EH (cell line): ENCODE measurements at regions not wholly inside any gene's neighbourhood (a gene's known extent, or its start where the extent isn't known, plus 50 kb on each side); places are given as distances from the start of the nearest gene placed in this dataset.

Source experiments
- DNase-seq: peaks from one replicate; pipeline ENCODE4 v3.0.0-alpha.2; 2015; ENCODE audit warnings: low read depth

DNA sequence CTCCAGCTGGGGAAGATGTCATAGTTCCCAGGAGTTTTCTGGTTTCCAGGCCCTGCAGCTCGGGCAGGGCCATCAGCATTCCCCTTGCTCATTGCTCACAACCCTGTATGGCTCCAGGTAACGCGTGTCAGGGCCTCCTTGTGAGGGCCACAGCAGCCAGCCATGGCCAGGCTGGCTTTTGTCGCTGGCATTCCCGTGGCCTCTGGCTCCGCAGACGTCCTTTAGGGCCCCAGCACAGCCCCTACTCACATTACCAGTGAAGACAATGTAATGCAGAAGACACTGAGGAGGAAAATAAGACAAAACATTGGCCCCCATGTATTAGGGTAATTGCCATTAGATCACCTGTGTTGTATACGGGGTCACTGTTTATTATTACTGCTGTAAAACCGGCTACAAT lies 1799.0 kb downstream of the TP53TG3F start:
- no peak for DNase-seq

DNA sequence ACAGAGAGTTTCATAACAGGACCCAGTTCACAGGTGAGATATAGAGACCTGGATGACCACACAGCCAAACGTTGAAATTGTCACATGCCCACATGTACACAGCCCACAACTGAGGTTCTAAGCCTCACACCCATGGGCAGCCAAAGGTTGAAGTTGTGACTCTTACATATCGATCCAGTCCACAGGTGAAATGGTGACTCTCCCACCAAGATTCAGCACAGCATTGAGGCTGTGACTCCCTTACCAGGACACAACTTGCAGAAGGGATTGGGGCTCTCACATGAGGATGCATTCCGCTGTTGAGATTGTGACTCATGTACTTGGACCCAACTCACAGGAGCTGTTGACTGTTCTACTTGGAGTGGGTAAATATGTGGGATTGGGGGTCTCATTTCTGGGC lies 1836.4 kb downstream of the TP53TG3F start:
- no peak for DNase-seq

DNA sequence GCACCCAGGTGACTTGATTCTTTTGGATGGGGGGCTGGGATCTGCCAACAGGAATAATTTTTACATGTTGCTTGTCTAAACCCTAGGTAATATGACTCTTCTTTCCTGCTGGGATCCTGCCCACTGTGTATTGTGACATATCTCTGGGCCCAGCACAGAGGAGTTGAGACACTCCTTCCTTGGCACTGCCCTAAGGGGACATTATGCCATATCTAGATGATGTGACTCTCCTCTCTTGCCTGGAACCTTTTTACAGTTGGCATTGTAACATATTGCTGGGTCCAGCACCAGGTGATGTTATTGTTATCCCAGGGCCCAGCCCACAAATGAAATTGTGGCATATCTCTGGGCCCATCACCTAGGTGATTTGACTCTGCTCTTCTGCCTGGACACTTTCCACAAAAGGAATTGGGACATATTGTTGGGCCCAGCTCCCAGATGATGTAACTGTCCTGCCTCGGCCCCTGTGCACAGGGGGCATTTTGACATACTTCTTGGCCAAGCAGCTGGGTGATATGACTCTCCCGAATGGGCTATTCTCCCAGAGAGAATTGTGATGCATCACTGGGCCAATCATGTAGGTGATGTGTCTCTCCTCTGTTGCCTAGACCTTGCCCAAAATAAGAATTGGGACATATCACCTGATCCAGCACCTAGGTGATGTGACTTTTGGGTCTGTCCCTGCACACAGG lies 1837.7 kb downstream of the TP53TG3F start:
- DNase-seq = no peak

DNA sequence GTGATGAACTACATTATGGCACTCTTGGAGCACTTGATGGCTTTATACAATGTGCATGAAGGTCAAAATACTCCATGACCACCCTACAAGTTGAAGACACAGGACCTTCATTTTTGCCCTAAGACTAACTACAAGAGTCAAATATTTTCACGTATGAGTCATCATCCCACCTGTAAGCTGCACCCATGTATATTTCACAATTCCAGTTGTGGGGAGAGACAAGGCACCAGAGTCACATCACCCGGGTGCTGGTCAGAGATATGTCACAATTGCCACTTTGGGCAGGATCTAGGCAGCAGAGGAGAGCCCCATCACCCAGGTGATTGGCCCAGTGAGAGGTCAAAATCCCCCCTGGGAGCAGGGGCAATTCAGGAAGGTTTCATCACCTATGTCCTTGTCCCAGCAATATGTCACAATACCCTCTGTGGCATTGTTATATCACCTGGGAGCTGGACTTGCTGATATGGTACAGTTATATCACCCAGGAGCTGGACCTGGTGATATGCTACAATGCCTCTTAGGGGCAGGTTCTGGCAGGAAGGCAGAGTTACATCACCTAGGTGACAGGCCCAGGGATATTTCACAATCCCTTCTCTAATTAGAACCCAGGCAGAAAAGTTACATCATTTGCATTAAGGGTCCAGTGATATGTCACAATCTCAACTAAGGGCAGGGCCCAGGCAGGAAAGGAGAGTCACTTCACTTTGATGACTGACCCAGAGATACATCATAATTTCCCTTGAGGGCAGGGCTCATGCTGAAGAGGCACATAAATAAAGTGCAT lies 1839.2 kb downstream of the TP53TG3F start:
- DNase-seq = no peak

- no peak for DNase-seq
Observed at GRCh38 chr16:35302859-35303258, 1843.4 kb downstream of the TP53TG3F start.

GRCh38 chr16:35305476-35305875 lies 1846.1 kb downstream of the TP53TG3F start:
- DNase-seq = no peak

GRCh38 chr16:35306915-35307314 lies 1847.5 kb downstream of the TP53TG3F start:
- no peak for DNase-seq

- no peak for DNase-seq
Observed at GRCh38 chr16:35308674-35309073, 1849.3 kb downstream of the TP53TG3F start.

DNA sequence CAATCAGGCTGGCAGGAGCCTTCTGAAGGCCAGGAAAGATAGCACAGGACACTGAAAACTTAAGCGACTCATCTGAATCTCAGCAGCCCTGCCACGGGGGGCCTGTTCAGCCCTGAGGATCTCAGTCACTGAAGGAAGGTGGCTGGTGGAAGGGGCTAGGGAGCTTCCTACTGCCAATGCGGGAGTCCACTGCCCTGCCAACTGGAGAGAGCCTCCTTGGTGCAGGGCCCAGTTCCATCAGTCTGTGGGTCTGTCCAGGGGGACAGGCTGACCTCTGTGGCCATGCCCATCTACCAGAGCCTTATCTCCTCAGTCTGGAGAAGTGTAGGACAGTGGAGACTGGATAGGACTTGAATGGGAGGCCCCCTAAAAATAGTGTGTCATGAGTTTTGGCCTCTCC lies 1851.6 kb downstream of the TP53TG3F start:
- no peak for DNase-seq

DNA sequence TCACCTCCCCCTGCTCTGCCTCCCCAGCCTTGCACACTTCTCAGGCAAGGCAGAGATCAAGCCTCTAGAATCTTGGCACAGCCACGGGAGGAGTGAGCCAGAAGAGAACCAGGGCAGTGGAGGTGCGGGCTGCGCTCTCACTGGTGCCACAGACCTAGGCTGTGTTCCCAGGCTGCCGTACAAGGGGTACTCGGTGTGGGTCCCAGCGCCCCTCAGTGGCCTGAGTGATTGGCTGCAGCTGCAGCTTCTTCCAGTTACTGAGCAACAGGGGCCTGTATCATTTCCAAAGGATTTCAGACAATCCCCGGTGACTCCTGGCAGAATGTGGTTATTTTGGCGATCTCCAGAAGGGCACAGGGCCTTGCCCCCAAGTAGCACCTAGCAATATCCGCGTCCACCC lies 1852.1 kb downstream of the TP53TG3F start:
- DNase-seq = no peak

DNA sequence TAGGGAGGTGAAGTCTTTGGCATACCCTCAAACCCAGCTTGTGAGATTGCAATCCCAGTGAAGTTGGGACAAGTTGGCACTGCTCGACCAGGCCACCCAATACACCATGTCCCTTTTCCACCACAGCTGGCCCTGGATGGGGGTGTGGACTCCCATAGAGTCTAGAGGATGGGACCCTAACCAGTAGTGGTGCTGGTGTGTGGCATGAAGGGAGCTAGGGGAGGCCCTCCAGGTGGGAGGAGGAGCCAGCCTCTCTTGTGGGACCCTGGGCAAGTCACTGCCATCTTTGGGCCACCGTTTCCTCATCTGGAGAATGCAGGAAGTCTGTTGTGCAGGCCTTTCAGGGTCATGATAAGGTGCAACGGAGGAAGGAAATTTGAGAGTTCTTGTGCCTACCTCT lies 1854.9 kb downstream of the TP53TG3F start:
- no peak for DNase-seq

GRCh38 chr16:35319536-35320192 lies 1860.3 kb downstream of the TP53TG3F start:
- DNase-seq = no peak

GRCh38 chr16:35325936-35326335 lies 1866.5 kb downstream of the TP53TG3F start:
- DNase-seq = no peak

DNA sequence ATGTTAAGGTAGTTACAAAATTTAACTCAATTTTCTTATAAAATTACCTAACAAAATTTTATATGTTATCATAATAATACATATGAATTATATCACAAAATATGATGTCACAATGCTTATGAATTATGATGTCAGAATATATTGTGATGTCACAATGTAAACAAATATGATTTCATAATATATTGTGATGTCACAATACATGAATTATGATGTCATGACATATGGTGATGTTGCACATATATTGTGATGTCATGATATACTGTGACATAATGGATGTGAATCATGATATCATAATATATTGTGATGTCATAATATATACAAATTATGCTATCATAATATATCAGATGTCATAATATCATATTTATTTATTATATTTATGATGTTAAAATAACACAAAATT lies 1879.9 kb downstream of the TP53TG3F start:
- DNase-seq = no peak

DNA sequence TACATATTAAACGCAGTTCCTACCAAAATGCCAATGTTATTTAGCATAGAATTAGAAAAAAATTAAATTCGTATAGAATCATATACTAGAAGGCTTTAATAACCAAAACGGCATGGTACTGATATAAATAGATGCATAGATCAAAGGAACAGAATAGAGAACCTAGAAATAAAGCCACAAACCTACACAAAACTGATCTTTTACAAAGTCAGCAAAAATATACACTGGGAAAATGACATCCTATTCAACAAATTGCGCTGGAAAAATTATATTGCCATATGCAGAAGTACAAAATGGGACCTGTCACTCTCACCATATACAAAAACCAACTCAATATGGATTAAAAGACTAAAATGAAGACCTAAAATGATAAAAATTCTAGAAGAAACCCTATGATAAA lies 1882.6 kb downstream of the TP53TG3F start:
- DNase-seq = no peak

DNA sequence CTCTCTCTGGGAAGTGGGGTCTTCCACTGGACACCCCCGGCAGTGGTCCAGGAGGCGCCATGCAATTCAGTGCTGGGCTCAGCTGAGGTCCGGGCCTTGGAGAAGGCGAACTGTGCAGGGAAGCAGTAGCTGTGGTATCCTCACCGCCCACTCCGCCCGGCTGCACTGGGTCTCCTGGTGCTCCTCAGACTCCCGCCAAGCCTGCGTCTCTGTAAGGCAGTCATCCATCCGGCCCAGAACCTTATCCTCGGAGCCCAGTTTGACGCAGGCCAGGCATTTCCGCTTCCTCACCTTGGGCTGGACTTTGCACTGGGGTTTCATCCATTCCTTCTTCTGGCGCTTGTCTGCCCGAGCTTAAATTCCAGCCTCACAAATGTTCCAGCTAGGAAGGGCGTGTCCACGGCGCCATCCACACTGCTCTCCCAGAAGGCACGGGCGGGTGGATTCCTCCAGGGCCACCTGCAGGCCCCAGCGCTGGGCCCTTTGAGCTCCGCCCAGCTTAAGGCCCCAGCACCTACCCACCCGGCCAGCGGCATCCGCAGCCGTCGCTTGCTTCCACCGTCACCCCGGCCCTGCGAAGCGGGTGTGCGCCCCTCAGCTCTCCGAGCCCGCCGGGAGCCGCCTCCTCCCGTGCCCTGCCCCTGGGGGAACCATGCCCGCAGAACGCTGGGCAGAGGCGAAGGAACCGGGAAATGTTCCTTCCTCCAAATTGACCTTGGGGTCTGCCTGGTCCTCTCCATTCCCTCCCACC lies 1884.8 kb downstream of the TP53TG3F start:
- no peak for DNase-seq

DNA sequence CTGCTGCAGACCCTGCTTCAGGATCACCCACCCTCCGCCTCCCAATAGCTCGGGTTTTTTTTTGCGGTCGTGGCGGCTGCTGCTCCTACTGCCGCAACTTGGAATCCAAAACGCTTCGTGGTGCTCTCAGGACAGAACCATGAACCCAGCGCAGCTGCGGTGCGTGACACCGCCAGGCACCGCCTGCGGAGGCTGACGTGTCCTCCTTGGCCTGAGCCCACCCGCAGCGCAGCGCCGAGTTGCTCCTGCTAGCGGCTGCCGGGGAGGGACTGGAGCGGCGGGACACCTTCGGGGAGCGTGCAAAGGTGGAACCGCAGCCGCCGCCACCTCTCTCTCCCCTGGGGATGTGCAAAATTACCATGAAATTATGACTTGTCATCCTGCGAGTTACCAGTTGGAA lies 1893.0 kb downstream of the TP53TG3F start:
- no peak for DNase-seq

- DNase-seq = no peak
Observed at GRCh38 chr16:35363510-35363909, 1904.1 kb downstream of the TP53TG3F start.

- DNase-seq = no peak
Observed at GRCh38 chr16:35364263-35364662, 1904.9 kb downstream of the TP53TG3F start.

DNA sequence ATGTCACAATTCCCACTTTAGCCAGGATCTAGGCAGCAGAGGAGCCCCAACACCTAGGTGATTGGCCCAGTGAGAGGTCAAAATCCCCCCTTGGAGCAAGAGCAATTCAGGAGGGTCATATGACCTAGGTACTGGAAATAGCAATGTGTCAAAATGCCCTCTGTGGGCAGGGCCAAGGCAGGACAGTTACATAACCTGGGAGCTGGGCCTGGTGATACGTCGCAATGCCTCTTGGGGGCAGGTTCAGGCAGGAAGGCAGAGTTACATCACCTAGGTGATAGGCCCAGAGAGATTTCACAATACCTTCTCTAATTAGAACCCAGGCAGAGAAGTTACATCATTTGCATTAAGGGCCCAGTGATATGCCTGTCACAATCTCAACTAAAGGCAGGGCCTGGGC lies 1906.3 kb downstream of the TP53TG3F start:
- DNase-seq = no peak

DNA sequence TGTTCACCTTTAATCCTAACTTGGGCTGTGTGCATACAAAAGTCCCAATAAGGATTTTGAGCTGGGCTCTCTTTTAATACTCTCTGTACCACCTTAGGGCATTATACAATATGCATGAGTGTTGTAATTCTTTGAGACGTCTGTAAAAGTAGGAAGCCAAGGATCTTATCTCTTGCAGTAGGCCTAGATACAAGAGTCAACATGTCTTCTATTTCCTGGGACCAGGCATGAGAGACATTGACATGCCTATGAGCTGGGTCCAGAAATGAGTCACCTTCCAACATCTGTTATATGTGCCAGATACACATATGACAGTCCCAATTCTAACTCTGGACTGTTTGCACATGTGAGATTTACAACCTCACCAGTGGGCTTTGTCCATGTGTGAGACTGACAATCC lies 1911.2 kb downstream of the TP53TG3F start:
- DNase-seq = no peak

- DNase-seq = no peak
Observed at GRCh38 chr16:35377142-35377541, 1917.7 kb downstream of the TP53TG3F start.

- no peak for DNase-seq
Observed at GRCh38 chr16:35386619-35387018, 1927.2 kb downstream of the TP53TG3F start.
